ENCODE measurements at regions not wholly inside any gene's neighbourhood (a gene's known extent, or its start where the extent isn't known, plus 50 kb on each side); places are given as distances from the start of the nearest gene placed in this dataset.

DNA sequence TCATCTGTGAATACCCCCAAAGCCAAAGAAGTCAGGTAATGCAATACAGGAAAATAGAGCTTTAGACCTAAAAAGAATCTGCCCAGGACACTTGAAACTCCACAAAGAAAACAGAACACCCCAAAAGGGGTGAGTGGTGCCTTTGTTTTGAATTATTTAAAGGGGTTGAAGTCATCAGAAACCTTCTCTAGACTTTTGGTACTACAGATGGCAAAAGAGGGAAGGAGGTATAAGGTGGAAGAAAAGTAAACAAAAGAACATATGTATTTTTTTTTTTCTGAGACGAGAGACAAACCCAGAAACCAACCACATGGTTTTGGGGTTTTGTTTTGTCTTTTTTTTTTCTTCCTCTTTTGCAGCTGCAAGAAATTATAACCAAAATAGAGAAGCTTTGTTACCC lies 1477.8 kb downstream of the C4orf33 start:
- no peak overlapping the region for H3K4me3 ChIP-seq (ENCODE audit: low read depth in 1 of 2, low read length in 2 of 2)
- no peaks in the 10 kb centered on the region for H3K27me3 ChIP-seq (ENCODE audit: low read depth, low read length)
- no peak overlapping the region for H3K27ac ChIP-seq (ENCODE audit: low read length)
- peaks cover 0 to 2% of the 10 kb centered on the region in 2 donors for H3K9me3 ChIP-seq (ENCODE audit: control insufficient read depth in 1 of 2, low read length in 2 of 2)
- no peaks in the 10 kb centered on the region for H3K36me3 ChIP-seq (ENCODE audit: control insufficient read depth in 1 of 2, insufficient read depth in 2 of 2, low read length in 2 of 2)
- no peaks in the 10 kb centered on the region for H3K4me1 ChIP-seq (ENCODE audit: control insufficient read depth in 1 of 2, insufficient read depth in 2 of 2, low read length in 2 of 2)

DNA sequence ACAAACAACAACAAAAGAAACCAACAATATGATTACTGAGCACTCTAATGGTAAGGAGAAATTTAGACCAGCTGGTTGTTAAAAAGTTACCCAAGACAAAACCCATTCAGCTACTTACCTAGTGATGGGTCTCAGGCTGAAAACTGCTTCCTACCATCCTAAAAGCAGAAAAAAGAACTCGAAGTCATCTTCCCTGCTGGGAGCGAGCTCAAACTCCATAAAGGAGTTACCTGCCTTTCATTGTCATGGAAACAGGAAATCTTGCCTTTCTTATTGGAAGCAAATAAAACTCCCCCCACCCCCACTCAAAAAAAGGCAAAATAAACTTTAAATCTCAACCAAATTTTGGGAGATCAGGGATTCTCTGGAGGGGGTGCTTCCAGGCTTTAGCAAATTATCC lies 1478.3 kb downstream of the C4orf33 start:
- Histone ChIP-seq H3K36me3 (ENCODE audit: control insufficient read depth in 1 of 2, insufficient read depth in 2 of 2, low read length in 2 of 2) (no peaks in the 10 kb centered on the region), H3K27me3 (ENCODE audit: low read depth, low read length) (no peaks in the 10 kb centered on the region), H3K9me3 (ENCODE audit: control insufficient read depth in 1 of 2, low read length in 2 of 2) (no peaks in the 10 kb centered on the region), H3K27ac (ENCODE audit: low read length) (no peak overlapping the region), H3K4me1 (ENCODE audit: control insufficient read depth in 1 of 2, insufficient read depth in 2 of 2, low read length in 2 of 2) (no peaks in the 10 kb centered on the region), H3K4me3 (ENCODE audit: low read depth in 1 of 2, low read length in 2 of 2) (no peak overlapping the region)

DNA sequence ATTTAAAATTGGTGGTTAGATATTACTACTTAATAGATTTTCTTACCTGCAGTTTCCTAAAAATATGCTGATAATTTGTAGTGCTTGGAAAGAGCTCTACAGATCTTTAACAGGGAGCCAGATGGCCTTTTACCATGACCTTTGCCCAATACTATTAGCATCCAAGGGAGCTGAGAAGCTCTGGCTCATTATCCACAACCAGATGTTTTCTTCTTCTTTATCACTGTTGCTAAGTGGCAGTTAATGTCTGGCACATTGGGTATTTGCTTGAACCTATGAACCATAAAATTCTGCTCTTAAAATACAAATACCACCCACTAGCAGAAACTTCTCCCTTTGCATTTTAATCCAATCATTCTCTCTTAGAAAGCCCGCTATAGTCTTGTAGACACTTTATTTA lies 1480.3 kb downstream of the C4orf33 start:
- no peak overlapping the region for H3K27ac ChIP-seq (ENCODE audit: low read length)
- no peaks in the 10 kb centered on the region for H3K4me1 ChIP-seq (ENCODE audit: control insufficient read depth in 1 of 2, insufficient read depth in 2 of 2, low read length in 2 of 2)
- no peak overlapping the region for H3K4me3 ChIP-seq (ENCODE audit: low read depth in 1 of 2, low read length in 2 of 2)

DNA sequence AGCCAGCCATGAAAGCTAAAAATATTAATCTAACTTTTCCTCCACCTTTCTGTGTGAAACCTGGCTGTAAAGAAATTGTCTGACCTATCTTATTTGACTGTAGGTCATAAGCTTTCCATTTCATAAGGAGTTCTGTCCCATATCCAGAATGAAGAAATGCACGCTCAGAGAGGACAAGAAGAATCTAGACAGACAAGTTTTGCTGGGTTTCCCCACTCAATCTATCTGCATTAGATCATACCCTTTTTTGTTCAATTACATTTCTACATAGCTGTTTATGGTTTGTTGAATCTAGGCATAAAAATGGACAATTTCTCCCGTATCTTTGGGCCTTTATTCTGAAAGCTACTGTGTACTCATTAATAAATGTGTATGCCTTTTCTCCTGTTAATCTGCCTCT lies 1495.1 kb downstream of the C4orf33 start:
- Histone ChIP-seq H3K27me3 (ENCODE audit: low read depth, low read length) (no peaks in the 10 kb centered on the region), H3K4me3 (ENCODE audit: low read depth in 1 of 2, low read length in 2 of 2) (no peak overlapping the region), H3K4me1 (ENCODE audit: control insufficient read depth in 1 of 2, insufficient read depth in 2 of 2, low read length in 2 of 2) (no peaks in the 10 kb centered on the region), H3K27ac (ENCODE audit: low read length) (no peak overlapping the region), H3K36me3 (ENCODE audit: control insufficient read depth in 1 of 2, insufficient read depth in 2 of 2, low read length in 2 of 2) (no peaks in the 10 kb centered on the region), H3K9me3 (ENCODE audit: control insufficient read depth in 1 of 2, low read length in 2 of 2) (no peaks in the 10 kb centered on the region)

More for the DNA sequence above, 1480.3 kb downstream of the C4orf33 start:
- Histone ChIP-seq H3K9me3 (ENCODE audit: control insufficient read depth in 1 of 2, low read length in 2 of 2) (no peaks in the 10 kb centered on the region), H3K27me3 (ENCODE audit: low read depth, low read length) (no peaks in the 10 kb centered on the region), H3K36me3 (ENCODE audit: control insufficient read depth in 1 of 2, insufficient read depth in 2 of 2, low read length in 2 of 2) (no peaks in the 10 kb centered on the region)

DNA sequence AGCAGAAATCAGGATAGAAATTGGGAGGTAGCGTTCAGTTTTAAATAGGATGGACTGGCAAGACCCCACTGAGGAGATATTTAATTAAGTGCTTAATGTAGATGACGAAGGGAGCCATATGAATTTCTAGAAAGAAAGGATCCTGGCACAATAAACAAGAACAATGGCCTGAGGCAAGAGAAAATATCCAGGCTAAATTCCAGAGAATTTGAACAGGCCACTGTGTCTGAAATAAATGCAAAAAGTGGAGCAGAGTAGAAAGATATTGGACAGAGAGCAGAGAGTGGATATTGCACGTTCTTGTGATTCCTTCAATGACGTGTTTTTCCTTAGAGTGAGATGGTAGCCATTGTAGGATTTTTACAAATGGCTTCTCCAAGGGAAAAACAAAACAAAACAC lies 1504.8 kb downstream of the C4orf33 start:
- H3K4me1 ChIP-seq (ENCODE audit: control insufficient read depth in 1 of 2, insufficient read depth in 2 of 2, low read length in 2 of 2): no peaks in the 10 kb centered on the region
- H3K27ac ChIP-seq (ENCODE audit: low read length): no peak overlapping the region
- no peaks in the 10 kb centered on the region for H3K36me3 ChIP-seq (ENCODE audit: control insufficient read depth in 1 of 2, insufficient read depth in 2 of 2, low read length in 2 of 2)

DNA sequence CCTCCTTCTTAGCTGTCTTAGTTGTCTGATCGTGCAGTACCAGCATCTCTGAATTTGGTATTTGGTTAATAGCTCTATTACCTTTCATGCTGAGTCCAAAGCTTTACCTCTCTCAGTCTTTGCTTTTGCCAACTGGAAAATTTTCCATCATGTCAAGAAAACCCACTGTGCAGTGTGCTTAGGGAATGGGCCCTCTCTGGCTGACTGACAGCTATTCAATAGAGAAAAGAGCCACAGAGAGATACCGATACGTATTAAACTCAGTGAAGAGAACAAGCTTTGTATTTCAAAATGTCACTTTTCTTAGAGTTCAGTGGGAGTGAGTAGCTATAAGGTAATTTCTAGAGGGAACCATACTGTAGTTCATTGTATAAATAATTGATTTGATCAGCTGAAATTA lies 1507.1 kb downstream of the C4orf33 start:
- H3K4me1 ChIP-seq (ENCODE audit: control insufficient read depth in 1 of 2, insufficient read depth in 2 of 2, low read length in 2 of 2): no peaks in the 10 kb centered on the region
- no peaks in the 10 kb centered on the region for H3K27me3 ChIP-seq (ENCODE audit: low read depth, low read length)
- no peak overlapping the region for H3K4me3 ChIP-seq (ENCODE audit: low read depth in 1 of 2, low read length in 2 of 2)
- H3K27ac ChIP-seq (ENCODE audit: low read length): no peak overlapping the region
- H3K9me3 ChIP-seq (ENCODE audit: control insufficient read depth in 1 of 2, low read length in 2 of 2): no peaks in the 10 kb centered on the region
- H3K36me3 ChIP-seq (ENCODE audit: control insufficient read depth in 1 of 2, insufficient read depth in 2 of 2, low read length in 2 of 2): no peaks in the 10 kb centered on the region

More for the DNA sequence above, 1504.8 kb downstream of the C4orf33 start:
- Histone ChIP-seq H3K27me3 (ENCODE audit: low read depth, low read length) (no peaks in the 10 kb centered on the region), H3K4me3 (ENCODE audit: low read depth in 1 of 2, low read length in 2 of 2) (no peak overlapping the region), H3K9me3 (ENCODE audit: control insufficient read depth in 1 of 2, low read length in 2 of 2) (no peaks in the 10 kb centered on the region)

DNA sequence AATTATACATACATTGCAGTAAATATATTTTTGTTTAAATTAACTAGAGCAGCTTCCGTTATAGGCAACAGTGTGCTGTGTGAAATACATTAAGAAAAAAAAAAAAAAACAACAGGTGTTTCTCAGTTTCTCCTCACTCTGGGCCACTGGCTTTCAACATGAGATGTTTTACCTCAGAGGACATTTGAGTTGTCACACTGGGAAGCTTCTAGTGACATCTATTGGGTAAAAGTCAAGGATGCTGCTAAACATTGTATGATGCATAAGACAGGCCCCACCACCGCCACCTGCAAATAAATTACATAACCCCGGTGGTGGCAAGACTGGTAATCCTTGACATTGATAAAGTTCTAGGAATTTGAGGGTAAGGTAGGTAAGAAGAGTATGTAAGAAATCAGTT lies 1512.2 kb downstream of the C4orf33 start:
- Histone ChIP-seq H3K27ac (ENCODE audit: low read length) (no peak overlapping the region), H3K27me3 (ENCODE audit: low read depth, low read length) (no peaks in the 10 kb centered on the region), H3K9me3 (ENCODE audit: control insufficient read depth in 1 of 2, low read length in 2 of 2) (no peaks in the 10 kb centered on the region), H3K4me1 (ENCODE audit: control insufficient read depth in 1 of 2, insufficient read depth in 2 of 2, low read length in 2 of 2) (no peaks in the 10 kb centered on the region), H3K36me3 (ENCODE audit: control insufficient read depth in 1 of 2, insufficient read depth in 2 of 2, low read length in 2 of 2) (no peaks in the 10 kb centered on the region), H3K4me3 (ENCODE audit: low read depth in 1 of 2, low read length in 2 of 2) (no peak overlapping the region)

DNA sequence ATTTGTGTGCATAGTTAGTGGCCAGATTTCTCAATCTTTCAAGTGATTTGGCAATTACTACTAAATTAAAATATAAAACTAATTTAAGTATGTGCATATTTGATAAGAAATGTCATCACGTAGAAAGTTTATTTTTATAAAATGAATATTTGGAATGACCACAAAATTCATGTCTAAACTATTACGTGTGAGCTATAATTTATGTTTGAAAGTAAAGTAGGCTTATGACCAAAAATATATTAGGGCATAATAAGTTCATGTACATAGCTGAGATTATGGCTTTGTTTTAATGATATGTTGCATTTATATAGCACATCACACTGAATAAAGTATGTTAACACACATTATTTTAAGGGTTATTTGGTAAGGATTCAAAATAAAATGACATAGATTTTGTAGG lies 1532.6 kb downstream of the C4orf33 start:
- H3K4me3 ChIP-seq (ENCODE audit: low read depth in 1 of 2, low read length in 2 of 2): no peak overlapping the region
- no peak overlapping the region for H3K27ac ChIP-seq (ENCODE audit: low read length)
- H3K27me3 ChIP-seq (ENCODE audit: low read depth, low read length): no peaks in the 10 kb centered on the region
- no peaks in the 10 kb centered on the region for H3K36me3 ChIP-seq (ENCODE audit: control insufficient read depth in 1 of 2, insufficient read depth in 2 of 2, low read length in 2 of 2)
- peaks cover 0 to 4% of the 10 kb centered on the region in 2 donors for H3K9me3 ChIP-seq (ENCODE audit: control insufficient read depth in 1 of 2, low read length in 2 of 2)
- H3K4me1 ChIP-seq (ENCODE audit: control insufficient read depth in 1 of 2, insufficient read depth in 2 of 2, low read length in 2 of 2): no peaks in the 10 kb centered on the region

DNA sequence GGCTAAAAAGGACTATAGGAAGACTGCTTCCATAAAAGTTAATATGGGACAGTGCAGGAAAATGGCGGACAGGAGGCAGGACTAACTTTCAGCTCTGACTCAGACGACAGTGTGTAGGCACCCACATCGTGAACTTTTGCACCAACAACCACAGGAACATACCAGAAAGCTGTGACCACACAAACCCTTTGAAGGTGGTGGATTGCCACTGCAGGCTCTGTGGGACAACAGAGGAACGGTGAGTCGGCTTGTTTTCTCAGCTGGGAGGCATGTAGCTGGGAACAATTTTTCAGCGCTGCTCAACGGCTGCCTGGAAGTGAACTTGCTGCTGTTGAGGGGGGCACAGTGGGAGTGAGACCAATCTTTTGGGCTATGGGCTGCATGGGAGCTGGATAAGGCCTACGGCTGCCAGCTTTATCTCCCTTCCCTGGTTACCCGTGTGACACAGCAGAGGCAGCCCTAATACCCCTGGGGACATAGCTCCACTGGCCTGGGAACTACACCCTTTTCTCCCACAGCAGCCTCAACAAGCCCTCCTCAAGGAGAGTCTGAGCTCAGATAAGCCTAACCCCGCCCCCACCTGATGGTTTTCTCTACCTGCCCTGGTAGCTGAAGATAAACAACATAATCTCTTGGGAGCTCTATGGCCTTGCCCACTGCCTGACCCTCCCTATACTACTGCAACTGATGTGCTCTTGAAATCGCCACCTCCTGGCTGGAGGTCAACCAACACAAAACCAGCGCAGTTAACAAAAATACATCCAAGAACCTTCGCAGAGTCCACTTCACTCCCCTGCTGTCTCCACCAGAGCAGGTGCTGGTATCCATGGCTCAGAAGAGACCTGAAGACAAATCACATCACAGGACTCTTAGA lies 1537.0 kb downstream of the C4orf33 start:
- Histone ChIP-seq H3K27ac (ENCODE audit: low read length) (no peak overlapping the region), H3K36me3 (ENCODE audit: control insufficient read depth in 1 of 2, insufficient read depth in 2 of 2, low read length in 2 of 2) (no peaks in the 10 kb centered on the region), H3K9me3 (ENCODE audit: control insufficient read depth in 1 of 2, low read length in 2 of 2) (peaks cover 0 to 6% of the 10 kb centered on the region in 2 donors), H3K4me1 (ENCODE audit: control insufficient read depth in 1 of 2, insufficient read depth in 2 of 2, low read length in 2 of 2) (no peaks in the 10 kb centered on the region), H3K4me3 (ENCODE audit: low read depth in 1 of 2, low read length in 2 of 2) (no peak overlapping the region), H3K27me3 (ENCODE audit: low read depth, low read length) (no peaks in the 10 kb centered on the region)

DNA sequence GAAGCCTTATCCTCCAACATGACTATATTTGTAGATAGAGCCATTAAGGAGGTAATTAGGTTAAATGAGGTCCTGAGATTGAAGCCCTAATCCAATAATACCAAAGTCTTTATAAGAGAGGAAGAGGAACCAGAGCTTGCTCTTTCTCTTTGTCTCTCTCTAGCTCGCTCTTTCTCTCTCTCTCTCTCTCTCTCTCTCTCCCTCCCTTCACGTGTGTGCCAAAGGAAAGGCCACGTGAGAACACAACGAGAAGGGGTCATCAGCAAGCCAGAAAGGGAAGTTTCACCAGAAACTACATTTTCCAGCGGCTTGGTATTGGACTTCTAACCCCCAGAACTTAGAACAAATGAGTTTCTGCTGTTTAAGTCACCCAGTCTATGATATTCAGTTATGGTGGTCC lies 1540.5 kb downstream of the C4orf33 start:
- Histone ChIP-seq H3K4me3 (ENCODE audit: low read depth in 1 of 2, low read length in 2 of 2) (no peak overlapping the region), H3K36me3 (ENCODE audit: control insufficient read depth in 1 of 2, insufficient read depth in 2 of 2, low read length in 2 of 2) (no peaks in the 10 kb centered on the region)

DNA sequence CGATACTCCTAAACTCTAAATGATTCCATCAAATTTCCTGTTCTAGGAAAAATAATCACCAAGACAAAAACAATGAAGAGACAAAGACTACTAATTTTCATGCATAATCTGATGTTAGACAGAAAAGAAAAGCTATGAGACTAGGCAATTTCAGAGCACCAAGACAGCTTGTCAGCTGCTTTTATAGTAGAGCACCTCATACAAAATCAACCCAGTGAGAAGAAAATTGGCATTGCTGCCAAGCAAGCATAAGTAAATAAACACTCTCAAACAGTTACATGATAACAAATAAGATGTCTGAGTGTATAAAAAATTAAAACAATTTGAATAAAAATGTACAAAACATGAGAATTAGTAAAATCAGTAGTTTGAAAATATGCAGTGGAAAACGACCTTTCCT lies 1544.6 kb downstream of the C4orf33 start:
- H3K9me3 ChIP-seq (ENCODE audit: control insufficient read depth in 1 of 2, low read length in 2 of 2): no peaks in the 10 kb centered on the region
- no peak overlapping the region for H3K4me3 ChIP-seq (ENCODE audit: low read depth in 1 of 2, low read length in 2 of 2)
- no peak overlapping the region for H3K27ac ChIP-seq (ENCODE audit: low read length)
- H3K4me1 ChIP-seq (ENCODE audit: control insufficient read depth in 1 of 2, insufficient read depth in 2 of 2, low read length in 2 of 2): no peaks in the 10 kb centered on the region
- H3K36me3 ChIP-seq (ENCODE audit: control insufficient read depth in 1 of 2, insufficient read depth in 2 of 2, low read length in 2 of 2): no peaks in the 10 kb centered on the region
- no peaks in the 10 kb centered on the region for H3K27me3 ChIP-seq (ENCODE audit: low read depth, low read length)

More for the DNA sequence above, 1540.5 kb downstream of the C4orf33 start:
- H3K9me3 ChIP-seq (ENCODE audit: control insufficient read depth in 1 of 2, low read length in 2 of 2): peaks cover 0 to 6% of the 10 kb centered on the region in 2 donors
- no peaks in the 10 kb centered on the region for H3K4me1 ChIP-seq (ENCODE audit: control insufficient read depth in 1 of 2, insufficient read depth in 2 of 2, low read length in 2 of 2)
- H3K27ac ChIP-seq (ENCODE audit: low read length): no peak overlapping the region
- no peaks in the 10 kb centered on the region for H3K27me3 ChIP-seq (ENCODE audit: low read depth, low read length)

DNA sequence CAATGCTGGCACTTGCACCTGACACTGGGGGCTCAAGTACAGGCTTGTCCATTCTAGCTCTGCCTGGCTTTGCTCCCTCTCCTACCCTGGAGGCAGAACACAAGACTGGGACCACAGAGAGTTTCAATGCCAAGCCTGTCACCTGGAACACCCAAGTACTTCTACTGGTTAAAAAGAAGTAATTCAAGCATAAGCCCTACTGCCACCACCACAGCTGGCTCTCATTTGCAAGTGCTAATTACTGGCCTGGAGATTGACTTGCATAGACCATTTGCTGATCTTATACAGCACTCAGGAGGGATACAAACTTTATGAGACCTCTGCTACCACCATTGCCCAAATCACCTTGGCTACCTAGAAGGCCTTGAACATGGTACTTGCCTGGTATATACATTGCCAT lies 1550.9 kb downstream of the C4orf33 start:
- Histone ChIP-seq H3K27ac (ENCODE audit: low read length) (no peak overlapping the region), H3K4me1 (ENCODE audit: control insufficient read depth in 1 of 2, insufficient read depth in 2 of 2, low read length in 2 of 2) (no peaks in the 10 kb centered on the region), H3K9me3 (ENCODE audit: control insufficient read depth in 1 of 2, low read length in 2 of 2) (no peaks in the 10 kb centered on the region), H3K36me3 (ENCODE audit: control insufficient read depth in 1 of 2, insufficient read depth in 2 of 2, low read length in 2 of 2) (no peaks in the 10 kb centered on the region), H3K4me3 (ENCODE audit: low read depth in 1 of 2, low read length in 2 of 2) (no peak overlapping the region), H3K27me3 (ENCODE audit: low read depth, low read length) (no peaks in the 10 kb centered on the region)
